NCI-H2029 (cell line): ENCODE measurements at regions not wholly inside any gene's neighbourhood (a gene's known extent, or its start where the extent isn't known, plus 50 kb on each side); places are given as distances from the start of the nearest gene placed in this dataset.

Experiments
- DNase-seq: peaks from one replicate; lab custom pipeline; 2025; lab: John Stamatoyannopoulos, UW

DNA sequence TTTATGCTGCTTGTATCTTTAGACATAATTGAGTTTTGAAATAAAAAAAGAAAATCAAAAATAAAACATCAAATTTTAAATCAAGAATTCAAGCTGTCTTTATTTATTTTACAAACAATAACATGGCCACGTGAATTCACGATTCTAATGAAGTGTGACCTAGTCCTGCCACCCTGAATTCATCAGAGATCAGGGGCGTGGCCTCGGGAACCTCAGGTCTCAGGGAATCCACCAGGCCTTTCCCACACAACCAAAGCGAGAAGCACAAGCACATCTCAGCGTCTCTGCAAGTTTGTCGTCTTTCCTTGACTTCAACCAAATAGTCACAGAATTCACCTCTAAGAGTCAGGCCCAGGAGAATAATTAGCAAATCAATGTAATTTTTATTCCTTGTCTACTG is 107.9 kb downstream of the DACT2 start:
- DNase-seq = no peak

DNA sequence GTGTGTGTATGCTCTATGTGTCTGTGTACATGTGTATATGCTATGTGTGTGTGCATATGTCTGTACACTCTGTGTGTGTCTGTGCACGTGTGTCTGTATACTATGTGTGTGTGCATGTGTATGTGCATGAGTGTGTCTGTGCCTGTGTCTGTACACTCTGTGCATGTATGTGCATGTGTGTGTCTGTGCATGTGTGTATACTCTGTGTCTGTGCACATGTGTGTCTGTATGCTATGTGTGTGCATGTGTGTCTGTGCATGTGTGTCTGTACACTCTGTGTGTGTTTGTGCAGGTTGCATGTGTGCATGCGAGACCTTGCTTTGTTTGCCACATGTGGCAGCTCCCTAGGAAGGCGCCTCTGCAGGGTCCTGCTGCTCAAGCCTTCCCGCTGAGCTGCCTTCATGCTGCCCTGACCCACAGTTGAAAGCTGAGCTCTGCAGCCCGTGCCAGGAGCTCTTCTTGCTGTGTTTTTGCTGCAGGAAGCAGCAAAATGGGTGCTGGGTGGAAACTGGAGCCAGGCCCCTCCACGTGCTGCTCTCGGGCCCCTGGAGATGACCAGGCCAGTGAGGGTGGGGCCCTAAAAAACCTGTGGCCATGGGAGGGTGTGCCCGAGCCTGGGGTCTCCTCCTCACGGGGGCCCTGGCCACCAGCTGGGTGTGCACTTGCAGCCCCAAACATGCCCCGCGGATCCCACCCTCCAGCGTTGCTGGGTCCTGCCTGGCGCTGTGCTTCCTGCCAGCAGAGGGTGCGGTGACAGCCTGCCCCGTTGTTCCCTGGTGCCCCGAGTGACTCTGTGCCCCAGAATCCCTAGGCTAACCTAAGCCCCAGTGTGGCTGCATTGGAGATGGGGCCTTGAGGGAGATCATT is 109.1 kb downstream of the DACT2 start:
- DNase-seq = no peak

DNA sequence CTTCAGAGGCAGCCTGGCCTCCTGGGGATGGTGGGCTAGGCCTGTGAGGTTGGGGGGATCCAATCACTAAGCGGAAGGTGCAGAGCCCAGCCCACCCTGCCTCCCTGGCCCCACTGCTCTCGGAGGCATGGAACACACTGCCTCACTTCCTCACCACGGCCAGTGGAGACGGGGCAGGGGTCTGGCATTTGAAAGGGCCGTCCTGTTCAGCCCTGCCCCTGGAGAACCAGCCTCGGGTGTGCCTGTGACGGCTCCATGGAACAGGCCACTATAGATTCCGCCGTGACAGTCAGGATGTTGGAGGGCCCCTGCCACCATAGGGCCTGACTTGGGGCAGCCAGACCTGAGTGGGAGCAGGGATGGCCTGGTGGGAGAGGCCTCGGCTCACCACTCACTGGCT is 110.2 kb downstream of the DACT2 start:
- no peak for DNase-seq

DNA sequence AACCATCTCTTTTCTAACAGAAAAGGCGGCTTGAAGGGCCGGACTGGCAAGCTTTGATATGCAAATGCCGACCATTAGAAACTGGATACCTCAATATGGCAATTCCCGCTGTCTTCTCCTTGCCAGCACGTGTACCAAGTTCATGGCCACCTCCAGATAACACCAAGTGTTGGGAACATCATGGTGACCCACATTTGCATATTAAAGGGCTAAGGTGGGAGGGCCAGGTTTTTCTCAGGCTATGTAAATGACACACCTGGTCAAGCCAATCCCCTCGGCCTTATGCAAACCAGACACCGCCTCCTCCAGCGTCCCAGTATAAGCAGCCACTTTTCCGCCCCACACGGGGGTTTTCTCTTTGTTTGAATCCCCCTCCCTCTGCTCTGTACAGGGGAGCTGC is 110.7 kb downstream of the DACT2 start:
- DNase-seq = no peak

DNA sequence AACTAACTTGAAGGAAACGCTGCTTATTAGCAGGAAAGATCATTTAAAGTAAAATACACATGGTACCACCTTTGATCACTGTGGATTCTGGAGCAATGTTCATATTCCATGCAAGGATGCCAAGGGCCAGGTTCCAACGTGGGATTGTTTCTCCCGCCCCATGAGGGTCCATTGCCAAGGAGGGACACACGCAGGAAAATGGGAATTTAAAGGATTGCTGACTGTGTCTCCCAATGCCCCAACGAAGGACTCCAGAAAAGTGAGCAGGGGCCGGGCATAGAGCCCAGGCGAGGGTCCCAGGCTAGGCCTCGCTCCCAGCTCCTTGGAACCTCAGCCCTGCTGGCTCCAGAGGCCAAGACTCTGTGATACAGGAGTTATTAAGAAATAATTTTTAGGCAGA is 111.2 kb downstream of the DACT2 start:
- DNase-seq = no peak

DNA sequence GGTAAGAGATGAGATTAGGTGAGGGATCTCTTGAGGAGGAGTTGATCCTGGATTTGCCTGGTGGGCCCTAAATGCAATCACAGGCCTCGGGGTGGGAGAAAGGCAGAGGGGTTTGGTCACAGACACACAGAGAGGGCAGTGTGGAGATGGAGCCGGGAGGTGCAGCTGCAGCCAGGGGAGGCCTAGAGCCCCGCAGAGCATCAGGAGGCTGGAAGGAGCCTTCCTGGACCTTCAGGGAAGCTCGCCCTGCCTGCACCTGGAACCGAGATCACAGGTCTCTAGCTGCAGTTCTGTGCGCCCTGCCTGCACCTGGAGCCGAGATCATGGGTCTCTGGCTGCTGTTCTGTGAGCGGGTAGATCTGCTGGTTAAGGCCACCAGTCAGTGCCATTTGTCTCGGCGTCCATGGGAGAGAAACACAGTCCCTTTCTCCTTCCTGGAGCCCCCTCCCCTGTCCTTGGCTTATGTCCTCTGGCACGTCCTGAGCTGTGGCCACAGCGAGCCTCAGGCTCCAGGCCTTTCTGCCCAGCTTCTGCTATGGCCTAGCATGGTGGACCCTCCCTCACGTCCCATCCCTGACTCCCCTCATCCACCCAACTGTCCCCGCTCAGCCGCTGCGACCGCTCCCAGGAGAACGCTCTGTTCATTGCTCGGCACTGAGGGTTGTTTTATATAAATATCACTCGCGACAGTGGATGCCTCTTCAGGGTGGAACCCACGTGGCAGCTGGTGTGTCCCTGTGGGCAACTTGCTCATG is 112.0 kb downstream of the DACT2 start:
- no peak for DNase-seq

DNA sequence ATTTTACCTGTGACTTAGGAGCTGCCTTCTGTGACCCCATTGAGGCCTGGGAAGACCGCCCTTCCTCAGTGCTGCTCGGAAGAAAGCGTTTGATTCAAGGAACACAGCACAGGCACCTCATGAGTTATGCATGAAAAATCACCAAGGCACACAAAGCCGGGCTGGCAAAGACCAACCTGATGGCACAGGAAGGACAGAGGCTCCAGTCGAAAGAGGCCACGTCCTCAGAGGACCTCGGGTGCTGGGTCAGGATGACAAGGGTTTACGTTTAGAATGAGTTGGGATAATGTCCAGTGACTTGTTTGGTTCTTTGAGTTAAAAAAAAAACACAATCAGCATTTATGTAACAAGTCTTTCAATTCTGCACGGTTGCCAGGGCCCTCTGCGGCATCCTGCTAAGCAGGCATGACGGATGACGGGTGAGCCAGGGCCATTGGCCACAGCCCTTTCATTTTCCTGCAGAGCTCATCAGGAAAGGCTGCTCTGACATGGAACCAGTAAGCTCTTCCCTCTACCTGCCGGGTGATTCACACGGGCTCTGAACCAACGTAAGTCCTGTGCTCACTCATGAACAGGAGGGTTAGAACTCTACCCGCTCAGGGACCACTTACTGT is 112.8 kb downstream of the DACT2 start:
- DNase-seq = no peak

DNA sequence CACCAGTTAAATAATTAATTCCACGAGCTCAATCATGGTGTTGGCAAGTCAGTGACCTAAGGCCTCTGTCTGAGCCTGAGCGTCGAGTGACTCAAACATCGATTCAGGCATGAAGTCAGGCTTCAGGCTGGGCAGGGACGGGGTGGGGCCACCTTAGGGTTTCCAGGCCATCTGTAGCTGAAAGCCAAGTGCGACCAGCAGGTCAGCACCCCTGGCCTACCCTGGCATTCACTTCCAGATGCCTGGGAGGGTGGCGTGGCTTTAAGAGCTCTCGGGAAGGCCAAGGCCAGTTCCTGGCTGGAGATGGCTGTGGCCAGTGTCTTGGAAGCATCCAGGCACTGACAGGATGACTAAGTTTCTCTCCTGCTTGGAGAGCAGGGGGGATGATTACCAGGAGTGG is 113.4 kb downstream of the DACT2 start:
- DNase-seq = no peak

DNA sequence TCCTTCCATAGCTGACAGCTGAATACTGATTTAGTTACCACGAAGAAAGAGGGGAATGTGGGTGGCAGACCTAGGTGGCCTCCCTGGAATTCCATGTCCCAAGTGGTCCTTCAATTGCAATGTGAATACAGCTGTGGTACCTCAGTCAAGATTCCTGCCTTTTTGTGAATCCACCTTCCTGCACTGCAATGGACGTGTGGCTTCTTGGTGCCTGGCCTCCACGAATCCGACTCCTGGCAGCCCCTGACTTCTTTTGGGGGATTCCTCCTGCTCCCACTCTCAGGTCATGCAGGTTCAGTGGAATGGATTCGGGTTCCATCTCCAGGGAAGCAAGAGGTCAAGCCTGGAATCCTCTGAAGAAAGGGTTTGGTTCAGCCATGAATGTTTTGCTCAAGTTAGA is 117.8 kb downstream of the DACT2 start:
- DNase-seq = no peak

DNA sequence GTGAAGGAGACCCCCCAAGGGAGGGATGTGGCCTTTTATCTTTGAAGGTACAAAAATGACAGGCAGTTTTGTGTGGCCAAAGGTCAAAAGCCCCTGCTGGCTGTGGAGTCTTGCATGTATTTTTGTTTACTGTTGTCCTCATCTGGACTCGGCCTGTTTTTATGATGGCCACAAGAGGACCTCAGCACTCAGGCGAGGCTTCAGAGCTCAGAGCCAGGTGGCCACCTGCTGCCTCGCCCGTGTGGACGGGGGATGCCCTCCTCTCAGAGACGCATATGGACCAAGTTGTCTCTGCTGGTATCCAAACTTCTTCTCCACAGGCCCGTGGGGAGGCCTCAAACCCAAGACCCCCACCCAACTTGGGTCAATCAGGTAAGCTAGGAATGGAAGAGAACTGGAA is 118.2 kb downstream of the DACT2 start:
- DNase-seq = no peak

DNA sequence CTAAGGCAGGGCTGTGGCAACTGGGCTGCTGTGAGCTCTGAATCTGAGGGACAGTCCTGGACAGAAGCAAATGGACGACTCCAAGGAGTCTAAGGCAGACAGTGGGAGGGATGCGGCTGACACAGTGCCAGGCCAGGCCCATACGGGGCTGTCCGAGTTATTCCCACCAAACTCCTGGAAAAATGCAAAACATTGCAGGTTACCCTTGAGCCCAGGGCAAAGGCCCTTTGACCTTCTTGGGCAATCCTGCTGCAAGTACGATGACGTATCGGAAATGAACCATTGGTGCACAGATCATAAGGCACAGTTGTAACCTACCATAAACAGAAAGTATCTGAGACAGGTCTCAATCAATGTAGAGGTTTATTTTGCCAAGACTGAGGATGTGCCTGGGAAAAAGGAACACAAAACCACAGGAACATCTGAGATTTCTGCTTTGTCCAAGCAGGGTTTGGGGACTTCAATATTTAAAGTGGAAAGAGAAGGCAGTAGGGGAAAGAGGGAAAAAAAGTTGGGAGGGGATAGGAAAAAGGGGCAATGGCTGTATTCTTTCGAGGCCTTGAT is 118.9 kb downstream of the DACT2 start:
- DNase-seq = no peak

DNA sequence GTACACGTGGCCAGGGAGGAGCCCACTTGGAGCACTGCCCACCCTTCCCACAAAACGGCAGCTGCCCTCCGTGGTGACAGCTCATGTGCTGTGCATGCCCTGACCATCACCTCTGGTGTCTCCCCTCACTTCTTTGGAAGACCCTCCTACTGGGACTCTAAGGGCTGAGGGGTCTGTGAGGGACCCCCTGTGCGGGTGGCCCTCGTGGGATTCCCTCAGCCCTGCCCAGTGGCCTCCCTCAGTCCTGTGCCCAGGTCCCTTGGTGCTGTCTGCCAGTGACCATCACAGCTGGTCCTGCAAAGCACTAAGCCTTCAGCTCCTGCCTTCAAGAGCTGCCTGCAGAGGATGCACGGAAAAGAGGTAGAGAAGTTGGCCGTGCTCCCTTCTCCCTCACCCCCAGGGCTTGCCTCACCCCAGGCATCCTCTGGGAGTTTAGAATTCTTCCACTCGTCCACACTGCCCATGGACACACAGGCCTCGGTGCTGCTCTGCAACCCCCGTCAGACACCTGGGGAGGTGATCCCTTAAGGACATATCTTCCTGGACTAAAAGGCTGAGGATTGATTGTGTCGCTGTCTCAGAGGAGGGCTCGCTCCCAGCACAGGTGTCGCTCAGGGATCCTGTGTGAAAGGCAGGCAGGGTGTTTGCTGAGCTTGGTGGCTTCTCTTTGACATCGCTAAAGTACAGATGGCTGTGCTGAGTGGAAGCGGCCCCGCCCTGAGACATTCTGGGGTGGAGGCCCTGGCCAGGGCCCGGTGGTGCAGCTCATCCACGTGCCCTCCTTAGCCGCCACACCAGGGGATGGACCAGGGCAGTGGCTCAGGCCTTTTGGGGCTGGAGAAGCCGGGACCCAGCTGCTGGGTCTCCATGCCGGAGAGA is 119.5 kb upstream of the FRMD1 start:
- no peak for DNase-seq

DNA sequence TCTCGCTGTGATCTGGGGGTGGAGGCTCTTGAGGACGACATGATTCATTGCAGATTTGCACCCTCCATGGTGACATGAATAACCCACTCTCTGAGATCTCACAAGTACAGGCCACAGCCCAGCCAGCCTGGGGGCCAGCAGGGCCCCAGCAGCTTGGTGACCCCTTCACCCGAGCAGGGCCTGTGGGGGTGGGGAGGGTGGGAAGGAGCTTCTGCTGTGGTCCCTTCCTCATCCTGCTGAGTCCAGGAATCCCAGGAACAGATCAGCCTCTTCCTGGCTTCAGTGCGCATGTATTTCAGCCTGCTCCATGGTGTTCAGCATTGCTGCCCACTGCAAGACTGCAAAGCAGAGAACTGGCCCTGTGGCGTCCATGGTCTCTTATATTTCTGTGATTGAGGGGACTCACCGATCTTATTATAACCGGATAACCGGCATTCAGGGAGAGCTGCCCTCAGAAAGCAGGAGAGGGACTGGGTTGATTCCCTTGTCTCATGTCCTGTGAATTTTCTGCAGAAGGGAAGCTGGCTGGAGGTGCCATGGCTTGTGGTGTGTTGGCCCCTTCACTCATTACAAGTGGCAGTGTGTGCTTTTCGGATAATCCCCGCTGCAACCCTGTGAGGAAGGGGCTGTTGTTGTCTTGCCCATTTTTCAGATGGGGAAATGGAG is 118.8 kb upstream of the FRMD1 start:
- no peak for DNase-seq

DNA sequence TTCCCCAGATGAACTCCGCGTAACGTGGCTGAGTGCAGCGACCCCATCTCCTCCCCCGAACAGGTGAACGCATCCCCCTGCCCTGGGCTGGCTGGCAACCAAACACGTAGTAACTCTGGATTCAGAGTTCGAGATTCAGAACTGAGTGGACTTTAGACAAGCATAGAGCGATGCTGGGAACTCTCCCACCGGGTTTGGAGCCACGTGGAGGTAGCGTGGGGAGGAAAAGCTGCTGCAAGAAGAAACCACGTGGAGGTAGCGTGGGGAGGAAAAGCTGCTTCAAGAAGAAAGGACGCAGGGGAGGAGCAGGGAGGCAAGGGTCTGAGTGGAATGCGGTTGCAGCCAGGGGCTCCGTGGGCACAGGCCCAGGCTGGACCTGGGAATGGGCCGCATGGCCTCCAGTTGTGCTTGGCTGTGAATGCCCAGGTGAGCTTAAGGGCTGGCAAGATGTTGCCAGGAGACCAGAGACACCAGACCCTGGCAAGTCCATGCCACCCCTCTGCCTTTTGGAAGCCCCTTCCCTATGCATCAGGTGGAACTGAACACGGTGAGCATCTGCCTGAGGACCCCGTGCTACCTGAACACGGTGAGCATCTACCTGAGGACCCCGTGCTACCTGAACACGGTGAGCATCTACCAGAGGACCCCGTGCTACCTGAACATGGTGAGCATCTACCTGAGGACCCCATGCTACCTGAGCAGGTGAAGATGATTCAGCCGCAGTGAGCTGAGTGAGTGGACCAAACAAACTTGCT is 118.0 kb upstream of the FRMD1 start:
- DNase-seq = no peak

DNA sequence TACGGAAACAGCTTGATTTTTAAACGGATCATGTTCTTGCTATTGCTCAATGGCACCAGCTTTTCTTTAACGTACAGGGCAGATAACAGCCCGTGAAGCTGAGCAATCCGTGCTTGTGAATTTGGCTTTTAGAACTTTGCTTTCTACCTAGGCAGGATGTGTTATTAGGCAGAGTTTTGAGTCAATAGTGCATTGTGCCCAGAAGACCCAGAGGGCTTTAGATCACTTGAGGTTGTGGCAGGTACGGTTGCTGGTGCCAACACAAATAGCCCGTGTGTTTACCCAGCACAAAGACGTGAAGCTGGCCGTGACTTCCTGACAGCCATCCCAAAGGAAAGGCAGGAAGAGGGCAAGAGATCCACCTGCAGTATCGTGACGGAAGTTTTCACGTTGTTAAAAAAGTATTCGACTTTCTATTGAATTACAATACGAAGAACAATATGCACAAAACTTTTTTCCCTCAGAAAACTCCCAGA is 117.4 kb upstream of the FRMD1 start:
- peak; percentile 95 for DNase-seq

DNA sequence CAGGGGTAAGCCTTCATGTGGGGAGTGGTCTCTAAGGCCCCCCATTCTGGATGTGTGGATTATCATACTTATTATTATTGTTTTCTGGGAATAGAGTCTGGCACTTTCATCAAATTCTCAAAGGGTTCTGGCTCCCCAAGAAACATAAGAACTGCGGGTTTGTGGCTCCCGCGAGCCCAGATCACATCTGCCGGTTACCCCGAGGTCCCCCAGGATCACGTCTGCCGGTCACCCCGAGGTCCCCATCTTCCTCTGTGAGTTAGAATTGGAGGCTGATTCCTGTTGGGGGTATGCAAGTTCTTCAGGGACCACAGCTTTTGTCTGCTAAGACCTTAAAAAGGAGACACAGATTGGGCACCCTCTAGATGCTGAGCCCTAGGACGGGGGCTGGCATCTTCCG is 116.7 kb upstream of the FRMD1 start:
- no peak for DNase-seq

DNA sequence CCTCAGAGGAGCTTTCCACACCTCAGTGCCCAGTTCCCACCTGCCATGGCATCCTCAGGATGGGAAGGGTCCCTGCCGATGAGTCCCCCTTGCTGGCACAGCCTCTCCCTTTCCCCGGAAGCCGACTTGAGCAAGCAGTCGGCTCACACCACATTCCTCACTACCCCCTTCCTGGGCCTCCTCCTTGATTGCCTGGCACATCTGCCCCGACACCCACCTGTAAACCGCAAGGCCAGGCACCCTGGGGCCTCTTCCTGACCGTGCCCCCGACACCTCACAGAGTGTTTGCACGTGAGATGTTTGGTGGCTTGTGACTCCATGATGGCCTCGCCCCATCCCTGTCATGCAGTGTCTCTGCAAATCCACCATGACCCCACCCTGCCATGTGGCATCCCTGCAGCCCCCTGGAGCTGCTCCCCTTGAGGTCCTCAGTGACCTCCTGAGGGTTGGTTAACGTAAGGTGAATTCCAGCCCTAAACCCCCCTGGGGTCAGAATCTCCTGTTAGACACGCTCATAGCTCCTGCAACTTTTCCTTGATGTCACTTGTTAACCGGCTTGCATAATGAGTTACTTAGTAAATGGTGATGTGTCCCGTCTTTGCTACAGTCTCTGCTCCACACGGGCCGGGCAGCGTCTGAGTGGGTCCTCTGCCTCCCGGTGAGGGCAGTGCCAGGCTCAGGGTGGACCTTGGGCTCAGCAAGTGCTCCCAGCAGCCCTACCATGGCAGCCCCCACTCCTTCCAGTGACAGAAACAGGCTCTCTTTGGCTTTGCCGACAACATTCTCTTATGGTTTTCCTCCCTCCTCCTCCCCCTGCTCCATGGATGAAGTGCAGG is 115.9 kb upstream of the FRMD1 start:
- DNase-seq = no peak

DNA sequence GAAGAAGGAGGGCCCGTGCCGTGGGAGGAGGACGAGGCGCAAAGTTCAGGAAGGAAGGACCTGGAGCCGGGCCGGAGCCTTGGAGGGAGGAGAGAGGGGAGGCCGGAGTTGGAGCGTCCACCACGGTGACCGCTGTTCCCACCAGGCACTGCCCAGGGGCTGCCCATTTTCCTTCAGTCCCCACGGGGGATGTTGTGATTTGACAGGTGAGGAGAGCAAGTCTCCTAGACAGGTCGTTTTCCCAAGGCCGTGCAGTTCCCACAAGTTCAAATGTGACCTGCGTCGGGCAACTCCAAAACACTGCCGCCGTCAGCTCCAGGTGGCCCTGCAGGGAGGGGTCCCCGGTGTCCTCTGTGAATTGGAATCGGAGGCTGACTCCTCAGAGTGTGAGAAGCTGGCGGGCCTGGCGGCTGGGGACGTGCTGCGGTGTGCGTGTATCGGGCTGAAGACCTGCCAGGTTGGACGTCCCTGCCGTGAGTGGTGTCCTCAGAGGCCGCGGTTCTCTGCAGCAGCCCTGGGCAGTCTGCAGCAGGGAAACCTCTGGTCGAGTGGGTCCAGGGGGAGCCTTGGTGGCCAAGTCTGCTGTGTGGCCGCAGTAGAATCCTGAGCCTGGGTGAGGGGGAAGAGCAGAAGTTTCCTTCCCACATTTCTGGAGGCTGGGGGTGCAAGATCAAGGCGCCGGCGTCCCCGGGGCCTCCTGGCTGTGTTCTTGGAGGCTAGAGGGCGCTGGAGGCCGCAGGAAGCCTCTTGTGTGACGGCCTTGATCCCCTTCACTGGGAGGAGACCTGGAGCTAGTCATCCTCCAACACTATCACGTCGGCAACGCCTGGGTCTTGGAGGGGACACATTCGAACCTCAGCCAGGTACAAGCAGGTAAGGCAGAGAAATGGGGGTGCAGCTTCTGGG is 115.1 kb upstream of the FRMD1 start:
- no peak for DNase-seq
